Posterior cingulate gyrus (tissue), 11 donors: ENCODE measurements at regions not wholly inside any gene's neighbourhood (a gene's known extent, or its start where the extent isn't known, plus 50 kb on each side); places are given as distances from the start of the nearest gene placed in this dataset.

Experiments used
- DNase-seq, 10 donors: peaks; one replicate each; pipeline versions ENCODE4 v3.0.0 to v3.0.0-alpha.2; 2020 to 2021; ENCODE audit warnings: mixed read lengths in 3 of 10
- intact Hi-C: fragments of 100-400 bp; cut with DNase I; formaldehyde crosslinking; loops from one replicate; pipeline ENCODE4 v1.15.1; 2023

- no peak for DNase-seq
- intact Hi-C loops, result no loop called here
Observed at GRCh38 chr2:19472391-19472978, 114.1 kb upstream of the OSR1 start.

- intact Hi-C loops, result no loop called here
- DNase-seq, result no peak
Observed at GRCh38 chr2:19471491-19471890, 113.1 kb upstream of the OSR1 start.

- intact Hi-C loops, result no loop called here
- no peak for DNase-seq
Observed at GRCh38 chr2:19465978-19466377, 107.6 kb upstream of the OSR1 start.

- DNase-seq, result no peak
- intact Hi-C loops, result no loop called here
Observed at GRCh38 chr2:19462256-19462645, 103.8 kb upstream of the OSR1 start.

- intact Hi-C loops, result no loop called here
- no peak for DNase-seq
Observed at GRCh38 chr2:19461504-19462255, 103.3 kb upstream of the OSR1 start.

- no peak for DNase-seq
- intact Hi-C loops, result no loop called here
Observed at GRCh38 chr2:19460761-19461160, 102.3 kb upstream of the OSR1 start.

GRCh38 chr2:19458427-19459003 is 100.1 kb upstream of the OSR1 start:
- intact Hi-C loops, result no loop called here
- peak in 1 of 10 donors; percentile 61 for DNase-seq

- intact Hi-C loops, result no loop called here
- DNase-seq, result no peak
Observed at GRCh38 chr2:19457809-19458208, 99.4 kb upstream of the OSR1 start.

- intact Hi-C loops, result no loop called here
- no peak for DNase-seq
Observed at GRCh38 chr2:19456705-19457309, 98.4 kb upstream of the OSR1 start.

- intact Hi-C loops, result no loop called here
- DNase-seq, result no peak
Observed at GRCh38 chr2:19454125-19454524, 95.7 kb upstream of the OSR1 start.

- no peak for DNase-seq
- intact Hi-C loops, result no loop called here
Observed at GRCh38 chr2:19442731-19443130, 84.3 kb upstream of the OSR1 start.

- intact Hi-C loops, result no loop called here
- no peak for DNase-seq
Observed at GRCh38 chr2:19439081-19439480, 80.7 kb upstream of the OSR1 start.

- no peak for DNase-seq
Observed at GRCh38 chr2:19435815-19436214, 77.4 kb upstream of the OSR1 start.

GRCh38 chr2:19434413-19434812 is 76.0 kb upstream of the OSR1 start:
- DNase-seq, result no peak
- intact Hi-C loops, result no loop called here

More at GRCh38 chr2:19435815-19436214, 77.4 kb upstream of the OSR1 start:
- intact Hi-C loops, result no loop called here

GRCh38 chr2:19426941-19427340 is 68.5 kb upstream of the OSR1 start:
- intact Hi-C loops, result no loop called here
- no peak for DNase-seq

- intact Hi-C loops, result no loop called here
- no peak for DNase-seq
Observed at GRCh38 chr2:19426144-19426543, 67.7 kb upstream of the OSR1 start.

GRCh38 chr2:19425419-19425818 is 67.0 kb upstream of the OSR1 start:
- intact Hi-C loops, result no loop called here
- DNase-seq, result no peak

GRCh38 chr2:19419211-19419880 is 60.9 kb upstream of the OSR1 start:
- intact Hi-C loops, result no loop called here
- DNase-seq, result no peak

GRCh38 chr2:19416784-19417684 is 58.6 kb upstream of the OSR1 start:
- intact Hi-C loops, result no loop called here
- DNase-seq, result no peak

GRCh38 chr2:19416083-19416482 is 57.7 kb upstream of the OSR1 start:
- no peak for DNase-seq

More at GRCh38 chr2:19416083-19416482, 57.7 kb upstream of the OSR1 start:
- intact Hi-C loops, result no loop called here
